IPS-20b (cell line): ENCODE measurements at regions not wholly inside any gene's neighbourhood (a gene's known extent, or its start where the extent isn't known, plus 50 kb on each side); places are given as distances from the start of the nearest gene placed in this dataset.

Source experiments
- H3K27ac ChIP-seq: one replicate; pipeline ENCODE4 v1.5.1; 2013; ENCODE audit warnings: low read length
- H3K27me3 ChIP-seq: 2 replicates; pipeline ENCODE4 v1.6.1; 2013; ENCODE audit warnings: mild to moderate bottlenecking, low read length, inconsistent platforms; ENCODE audit not compliant: insufficient read depth
- H3K36me3 ChIP-seq: 2 replicates; pipeline ENCODE4 v1.6.1; 2013; ENCODE audit warnings: low read depth, mild to moderate bottlenecking, inconsistent platforms, low read length, moderate library complexity; ENCODE audit not compliant: insufficient read depth
- H3K4me1 ChIP-seq: 2 replicates; pipeline ENCODE4 v1.6.1; 2013; ENCODE audit warnings: mild to moderate bottlenecking, control low read depth, inconsistent platforms, low read length, moderate library complexity; ENCODE audit not compliant: insufficient read depth
- H3K4me3 ChIP-seq: 2 replicates; pipeline ENCODE4 v1.5.1; 2013; ENCODE audit warnings: mild to moderate bottlenecking, low read length, inconsistent platforms
- H3K9ac ChIP-seq: 2 replicates; pipeline ENCODE4 v1.6.1; 2013; ENCODE audit warnings: low read depth, mild to moderate bottlenecking, inconsistent platforms, low read length, moderate library complexity
- H3K9me3 ChIP-seq: 2 replicates; pipeline ENCODE4 v1.6.1; 2013; ENCODE audit warnings: mild to moderate bottlenecking, low read depth, low read length, inconsistent platforms; ENCODE audit not compliant: insufficient read depth

GRCh38 chr4:136342666-136343065 is 1189.6 kb downstream of the PCDH18 start:
- Histone ChIP-seq H3K27ac (no peak overlapping the region), H3K9ac (no peak overlapping the region), H3K4me3 (no peak overlapping the region), H3K4me1 (no peaks in the 10 kb centered on the region), H3K27me3 (no peaks in the 10 kb centered on the region), H3K36me3 (no peaks in the 10 kb centered on the region), H3K9me3 (no peaks in the 10 kb centered on the region)

DNA sequence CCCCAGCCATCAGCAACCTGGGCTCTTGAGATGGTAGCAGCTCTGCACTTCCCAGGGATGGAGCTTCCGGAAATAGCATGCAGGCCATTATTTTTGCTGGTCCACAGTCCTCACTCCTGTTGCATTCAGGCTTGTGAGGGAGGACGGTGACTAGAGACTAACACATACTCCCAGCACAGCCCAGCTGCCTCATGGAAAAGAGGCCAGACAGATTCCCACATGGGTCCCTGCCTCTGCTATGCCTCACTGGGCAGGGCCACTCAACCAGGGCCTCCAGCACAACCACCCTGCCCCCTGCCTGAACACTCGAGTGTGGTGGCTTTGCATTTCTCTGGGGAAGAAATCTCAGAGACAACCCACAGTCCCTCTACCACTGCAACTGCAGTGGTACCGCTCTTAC is 1195.1 kb downstream of the PCDH18 start:
- no peaks in the 10 kb centered on the region for H3K9me3 ChIP-seq
- H3K4me1 ChIP-seq = no peaks in the 10 kb centered on the region
- H3K27me3 ChIP-seq = no peaks in the 10 kb centered on the region
- H3K36me3 ChIP-seq = no peaks in the 10 kb centered on the region
- H3K4me3 ChIP-seq = no peak overlapping the region
- no peak overlapping the region for H3K9ac ChIP-seq
- H3K27ac ChIP-seq = no peak overlapping the region

DNA sequence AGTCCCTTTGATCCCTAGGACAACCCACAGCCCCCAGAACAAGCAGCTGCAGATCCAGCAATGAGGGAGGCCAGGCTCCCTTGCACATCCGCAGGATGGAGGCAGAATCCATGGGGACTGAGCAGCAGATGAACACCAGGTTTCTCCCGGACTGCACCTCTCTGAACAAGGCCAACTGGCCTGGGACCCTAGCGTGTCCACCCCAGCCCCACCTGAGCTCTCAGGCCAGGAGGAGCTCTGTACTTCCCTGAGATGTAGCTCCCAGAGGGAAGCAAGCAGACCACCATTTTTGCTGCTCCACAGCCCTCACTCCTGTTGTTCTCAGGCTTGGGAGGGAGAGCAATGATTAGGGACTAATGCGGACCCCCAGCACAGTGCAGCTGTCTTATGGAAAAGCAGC is 1195.8 kb downstream of the PCDH18 start:
- H3K27me3 ChIP-seq = no peaks in the 10 kb centered on the region
- H3K36me3 ChIP-seq = no peaks in the 10 kb centered on the region
- H3K27ac ChIP-seq = no peak overlapping the region
- H3K9me3 ChIP-seq = no peaks in the 10 kb centered on the region
- no peaks in the 10 kb centered on the region for H3K4me1 ChIP-seq
- no peak overlapping the region for H3K4me3 ChIP-seq
- no peak overlapping the region for H3K9ac ChIP-seq

DNA sequence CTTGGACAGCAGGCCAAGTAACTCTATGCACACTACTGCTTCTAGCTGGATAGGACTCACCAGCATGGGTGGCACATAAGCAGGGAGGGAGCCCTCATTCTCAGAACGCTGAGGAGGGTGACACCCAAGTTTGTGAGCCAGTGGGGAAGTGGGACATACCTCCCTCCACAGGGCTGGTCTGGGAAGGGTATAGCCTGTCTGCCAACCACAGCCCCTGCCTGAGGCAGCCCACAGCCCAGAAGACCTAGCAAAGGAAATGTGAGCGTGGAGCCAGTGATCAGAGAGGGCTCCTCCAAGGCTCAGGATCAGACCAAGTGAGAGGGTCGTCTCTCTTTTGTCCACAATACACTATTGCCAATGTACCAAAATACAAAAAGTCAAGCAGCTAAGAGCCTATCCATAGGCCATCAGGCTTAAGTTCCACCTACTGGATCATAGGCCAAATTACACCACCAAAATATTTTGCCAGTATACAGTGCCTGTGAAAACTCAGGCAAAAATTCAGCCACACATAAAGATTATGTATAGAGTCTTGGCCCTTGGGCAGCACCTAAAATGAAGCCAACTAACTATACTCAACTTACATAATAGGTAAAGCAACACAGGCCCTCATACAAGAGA is 1203.1 kb downstream of the PCDH18 start:
- Histone ChIP-seq H3K9ac (no peak overlapping the region), H3K4me1 (no peaks in the 10 kb centered on the region), H3K36me3 (no peaks in the 10 kb centered on the region), H3K27ac (no peak overlapping the region), H3K4me3 (no peak overlapping the region), H3K9me3 (no peaks in the 10 kb centered on the region), H3K27me3 (no peaks in the 10 kb centered on the region)

GRCh38 chr4:136328131-136328530 is 1204.2 kb downstream of the PCDH18 start:
- Histone ChIP-seq H3K4me3 (no peak overlapping the region), H3K27ac (no peak overlapping the region), H3K9ac (no peak overlapping the region), H3K27me3 (no peaks in the 10 kb centered on the region), H3K9me3 (no peaks in the 10 kb centered on the region), H3K4me1 (no peaks in the 10 kb centered on the region), H3K36me3 (no peaks in the 10 kb centered on the region)

- H3K27ac ChIP-seq = no peak overlapping the region
- H3K27me3 ChIP-seq = no peaks in the 10 kb centered on the region
- no peaks in the 10 kb centered on the region for H3K36me3 ChIP-seq
- H3K4me1 ChIP-seq = no peaks in the 10 kb centered on the region; the same call in none of the 2 replicates
- H3K9ac ChIP-seq = no peak overlapping the region
- no peak overlapping the region for H3K4me3 ChIP-seq
- no peaks in the 10 kb centered on the region for H3K9me3 ChIP-seq
These were observed 1211.9 kb downstream of the PCDH18 start for GRCh38 chr4:136320465-136320813.

DNA sequence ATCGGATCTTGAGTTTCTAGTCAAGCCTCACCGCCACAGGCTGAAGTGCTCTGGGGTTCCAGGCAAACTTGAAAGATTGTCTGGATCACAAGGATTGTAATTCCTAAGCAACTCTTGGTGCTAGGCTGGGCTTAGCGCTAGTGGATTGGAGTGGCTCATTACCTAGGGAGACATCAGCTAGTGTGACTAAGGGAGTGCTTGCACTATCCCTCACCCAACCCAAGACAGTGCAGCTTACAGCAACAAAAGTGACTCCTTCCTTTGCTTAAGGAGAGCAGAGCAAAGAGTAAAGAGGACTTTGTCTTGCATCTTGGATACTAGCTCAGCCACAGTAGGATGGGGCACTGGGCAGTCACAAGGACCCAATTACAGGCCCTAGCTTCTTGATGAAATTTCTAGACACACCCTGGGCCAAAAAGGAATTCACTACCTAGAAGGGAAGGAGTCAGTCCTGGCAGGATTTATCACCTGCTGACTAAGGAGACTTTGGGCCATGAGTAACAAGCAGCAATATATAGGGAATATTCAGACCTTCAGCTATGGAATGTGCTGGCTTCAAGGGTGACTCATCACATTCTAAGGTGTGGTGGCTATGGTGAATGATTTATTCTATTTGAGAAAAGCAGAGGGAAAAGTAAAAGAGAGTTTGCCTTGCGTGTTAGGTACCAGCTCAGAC is 1212.4 kb downstream of the PCDH18 start:
- no peak overlapping the region for H3K9ac ChIP-seq

GRCh38 chr4:136316961-136317360 is 1215.3 kb downstream of the PCDH18 start:
- no peaks in the 10 kb centered on the region for H3K36me3 ChIP-seq
- no peaks in the 10 kb centered on the region for H3K9me3 ChIP-seq
- no peak overlapping the region for H3K4me3 ChIP-seq
- no peak overlapping the region for H3K27ac ChIP-seq
- H3K4me1 ChIP-seq = no peaks in the 10 kb centered on the region; the same call in none of the 2 replicates
- no peak overlapping the region for H3K9ac ChIP-seq
- H3K27me3 ChIP-seq = no peaks in the 10 kb centered on the region

More for the DNA sequence above, 1212.4 kb downstream of the PCDH18 start:
- H3K4me3 ChIP-seq = no peak overlapping the region
- H3K27me3 ChIP-seq = no peaks in the 10 kb centered on the region
- H3K36me3 ChIP-seq = no peaks in the 10 kb centered on the region
- no peaks in the 10 kb centered on the region; the same call in none of the 2 replicates for H3K4me1 ChIP-seq
- H3K9me3 ChIP-seq = no peaks in the 10 kb centered on the region
- no peak overlapping the region for H3K27ac ChIP-seq

GRCh38 chr4:136314686-136315085 is 1217.6 kb downstream of the PCDH18 start:
- Histone ChIP-seq H3K4me1 (no peaks in the 10 kb centered on the region; the same call in none of the 2 replicates), H3K36me3 (no peaks in the 10 kb centered on the region), H3K9me3 (no peaks in the 10 kb centered on the region), H3K4me3 (no peak overlapping the region), H3K9ac (no peak overlapping the region), H3K27ac (no peak overlapping the region), H3K27me3 (no peaks in the 10 kb centered on the region)

GRCh38 chr4:136311774-136312173 is 1220.5 kb downstream of the PCDH18 start:
- H3K4me3 ChIP-seq = no peak overlapping the region
- no peaks in the 10 kb centered on the region for H3K9me3 ChIP-seq
- no peak overlapping the region for H3K9ac ChIP-seq
- no peak overlapping the region for H3K27ac ChIP-seq
- no peaks in the 10 kb centered on the region for H3K27me3 ChIP-seq
- H3K36me3 ChIP-seq = no peaks in the 10 kb centered on the region
- H3K4me1 ChIP-seq = no peaks in the 10 kb centered on the region

DNA sequence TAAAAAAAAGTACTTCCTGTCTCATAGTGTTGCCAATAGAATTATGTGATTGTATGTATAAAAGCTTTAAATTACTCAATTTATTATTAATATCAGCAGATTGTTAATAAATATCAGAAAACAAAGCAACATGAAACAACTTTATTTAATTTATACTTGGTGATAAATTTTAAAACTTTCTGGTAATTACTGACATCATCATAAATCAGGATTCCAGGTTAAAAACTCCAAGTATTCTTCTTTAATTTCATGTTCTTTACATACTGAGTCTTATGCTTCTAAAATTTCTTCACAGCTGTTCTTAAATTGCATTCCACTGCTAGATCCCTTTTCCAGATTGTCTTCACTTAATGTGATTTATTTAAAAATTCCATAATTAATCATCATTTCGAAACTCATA is 1224.5 kb downstream of the PCDH18 start:
- H3K4me1 ChIP-seq = no peaks in the 10 kb centered on the region
- no peak overlapping the region for H3K4me3 ChIP-seq
- no peaks in the 10 kb centered on the region for H3K9me3 ChIP-seq
- H3K27me3 ChIP-seq = no peaks in the 10 kb centered on the region
- no peak overlapping the region for H3K9ac ChIP-seq
- H3K27ac ChIP-seq = no peak overlapping the region
- no peaks in the 10 kb centered on the region for H3K36me3 ChIP-seq

DNA sequence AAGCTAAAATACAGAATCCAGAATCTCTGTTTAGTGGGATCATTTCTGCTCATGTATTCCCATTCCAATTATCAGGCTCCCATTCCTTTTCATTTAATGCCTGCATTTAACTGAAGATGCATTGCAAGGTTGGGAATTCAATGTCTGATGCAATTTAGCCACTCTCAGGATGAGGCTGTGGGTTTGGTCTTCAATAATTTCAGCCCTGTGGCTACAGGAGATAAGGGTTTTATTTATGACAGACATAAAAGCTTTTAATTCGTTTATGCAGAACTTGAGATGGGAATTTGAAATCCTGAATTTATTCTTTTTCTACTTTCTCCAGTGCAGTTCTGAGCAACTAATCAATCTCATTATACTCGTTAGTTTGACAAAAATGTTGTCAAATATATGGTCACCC is 1225.9 kb downstream of the PCDH18 start:
- H3K9ac ChIP-seq = no peak overlapping the region
- no peaks in the 10 kb centered on the region for H3K36me3 ChIP-seq
- no peaks in the 10 kb centered on the region for H3K27me3 ChIP-seq
- H3K27ac ChIP-seq = no peak overlapping the region
- no peak overlapping the region for H3K4me3 ChIP-seq
- H3K4me1 ChIP-seq = no peaks in the 10 kb centered on the region
- no peaks in the 10 kb centered on the region for H3K9me3 ChIP-seq
